ENCODE measurements at regions not wholly inside any gene's neighbourhood (a gene's known extent, or its start where the extent isn't known, plus 50 kb on each side); places are given as distances from the start of the nearest gene placed in this dataset.

DNA sequence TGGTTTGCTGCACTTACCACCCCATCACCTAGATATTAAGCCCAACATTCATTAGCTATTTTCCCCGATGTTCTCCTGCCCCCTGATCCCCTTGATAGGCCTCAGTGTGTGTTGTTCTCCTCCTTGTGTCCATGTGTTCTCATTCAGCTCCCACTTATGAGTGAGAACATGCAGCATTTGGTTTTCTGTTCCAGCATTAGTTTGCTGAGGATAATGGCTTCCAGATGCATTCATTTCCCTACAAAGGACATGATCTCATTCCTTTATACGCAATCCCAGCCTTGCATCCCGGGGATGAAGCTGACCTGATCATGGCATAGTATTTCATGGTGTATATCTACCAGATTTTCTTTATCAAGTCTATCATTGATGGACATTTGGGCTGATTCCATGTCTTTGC lies 99.0 kb upstream of the DCAF12L2 start:
- 50 to 55% methylated on average over 3 of the region's 3 CpGs for WGBS, 2 donors
- H3K36me3 ChIP-seq (ENCODE audit: control insufficient read depth in 1 of 2, insufficient read depth in 2 of 2, low read length in 1 of 2) = no peaks in the 10 kb centered on the region
- no peak overlapping the region for H3K4me3 ChIP-seq (ENCODE audit: low read length in 2 of 2)
- H3K4me1 ChIP-seq (ENCODE audit: control insufficient read depth in 1 of 2, insufficient read depth in 2 of 2, low read length in 2 of 2) = no peaks in the 10 kb centered on the region
- ATAC-seq (ENCODE audit: low FRiP score) (no peak), DNase-seq (no peak)
- no peak overlapping the region for H3K27ac ChIP-seq (ENCODE audit: low read depth in 1 of 2, low read length in 2 of 2)
- no peaks in the 10 kb centered on the region for H3K27me3 ChIP-seq (ENCODE audit: control insufficient read depth in 1 of 2, insufficient read depth in 2 of 2, low read length in 1 of 2)
- H3K9me3 ChIP-seq (ENCODE audit: control insufficient read depth, low read length) = no peaks in the 10 kb centered on the region
- intact Hi-C loops (cut with DNase I) = no loop called here

DNA sequence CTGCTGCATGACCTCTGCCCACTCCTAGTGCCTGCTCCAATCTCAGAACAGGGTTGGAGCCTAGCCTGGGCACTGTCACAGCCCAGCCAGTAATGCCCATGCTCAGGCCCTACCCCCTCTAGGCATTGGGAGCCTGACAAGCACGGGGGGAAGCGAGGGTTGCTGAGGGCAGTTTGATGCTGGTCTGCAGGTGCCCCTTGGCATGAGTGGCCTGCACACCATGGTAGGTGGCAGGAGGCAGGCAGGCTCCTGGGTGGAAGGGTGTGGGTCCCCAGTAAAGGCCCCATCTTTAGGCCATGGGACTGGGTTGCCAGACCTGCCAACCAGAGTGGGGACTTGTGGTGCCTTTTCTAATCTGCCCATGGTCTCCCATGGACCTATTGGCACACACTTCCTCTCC lies 72.1 kb upstream of the DCAF12L2 start:
- H3K27ac ChIP-seq (ENCODE audit: low read depth in 1 of 2, low read length in 2 of 2) = no peak overlapping the region
- H3K9me3 ChIP-seq (ENCODE audit: control insufficient read depth, low read length) = no peaks in the 10 kb centered on the region
- intact Hi-C loops (cut with DNase I) = no loop called here
- WGBS, 2 donors = 76 to 87% methylated on average over 2 of the region's 2 CpGs
- DNase-seq (no peak), ATAC-seq (ENCODE audit: low FRiP score) (peak; percentile 41)
- H3K4me1 ChIP-seq (ENCODE audit: control insufficient read depth in 1 of 2, insufficient read depth in 2 of 2, low read length in 2 of 2) = no peaks in the 10 kb centered on the region
- H3K36me3 ChIP-seq (ENCODE audit: control insufficient read depth in 1 of 2, insufficient read depth in 2 of 2, low read length in 1 of 2) = no peaks in the 10 kb centered on the region
- no peak overlapping the region for H3K4me3 ChIP-seq (ENCODE audit: low read length in 2 of 2)
- H3K27me3 ChIP-seq (ENCODE audit: control insufficient read depth in 1 of 2, insufficient read depth in 2 of 2, low read length in 1 of 2) = no peaks in the 10 kb centered on the region

DNA sequence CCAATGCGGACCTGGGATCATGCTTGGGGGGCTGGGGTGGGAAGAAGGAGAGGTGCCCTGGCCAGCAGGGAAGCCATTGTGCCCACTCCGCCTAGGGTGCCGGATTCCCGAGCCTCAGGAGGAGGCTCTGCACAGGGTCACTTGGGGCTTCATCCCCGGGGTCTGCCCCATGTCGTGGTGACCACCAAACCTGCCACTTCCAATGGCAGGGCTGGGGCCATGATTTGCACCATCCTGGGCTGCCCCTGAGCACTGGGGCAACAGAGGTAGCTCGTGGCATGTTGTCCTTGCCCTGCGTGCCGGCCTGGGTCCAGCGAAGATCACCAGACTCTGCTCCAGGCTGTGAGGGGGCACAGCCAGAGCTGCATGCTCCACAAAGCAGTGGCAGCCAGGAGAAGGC lies 71.4 kb upstream of the DCAF12L2 start:
- ATAC-seq (ENCODE audit: low FRiP score) = no peak
- WGBS, 2 donors = 78 to 89% methylated on average over 10 of the region's 10 CpGs

More for the DNA sequence above, 71.4 kb upstream of the DCAF12L2 start:
- no peak overlapping the region for H3K27ac ChIP-seq (ENCODE audit: low read depth in 1 of 2, low read length in 2 of 2)
- H3K36me3 ChIP-seq (ENCODE audit: control insufficient read depth in 1 of 2, insufficient read depth in 2 of 2, low read length in 1 of 2) = no peaks in the 10 kb centered on the region
- H3K4me3 ChIP-seq (ENCODE audit: low read length in 2 of 2) = no peak overlapping the region
- H3K9me3 ChIP-seq (ENCODE audit: control insufficient read depth, low read length) = no peaks in the 10 kb centered on the region
- no peaks in the 10 kb centered on the region for H3K27me3 ChIP-seq (ENCODE audit: control insufficient read depth in 1 of 2, insufficient read depth in 2 of 2, low read length in 1 of 2)
- intact Hi-C loops (cut with DNase I) = no loop called here
- H3K4me1 ChIP-seq (ENCODE audit: control insufficient read depth in 1 of 2, insufficient read depth in 2 of 2, low read length in 2 of 2) = no peaks in the 10 kb centered on the region
- DNase-seq = peak in 1 of 2 donors; percentile 67

Measured in aorta (tissue), 5 donors.